K562 (cell line): ENCODE measurements at regions not wholly inside any gene's neighbourhood (a gene's known extent, or its start where the extent isn't known, plus 50 kb on each side); places are given as distances from the start of the nearest gene placed in this dataset.

ENCODE experiments used
- ATAC-seq: fragments of 200-7000 bp; cut with Tn5 transposase; 3 replicates; pipeline ENCODE4 v1.9.1; 2020; ENCODE audit warnings: moderate library complexity
- BruUV-seq: library from RNA; stranded (reverse); fragments of 400-500 nt; replicated peaks from 2 replicates; lab custom pipeline; 2021; lab: Mats Ljungman, UMichigan
- CTCF ChIA-PET: fragments of 300-600 bp; formaldehyde crosslinking; extraction: SDS; loops from one replicate; lab custom pipeline; 2021; ENCODE audit warnings: low intra/inter-chr PET ratio; lab: Yijun Ruan, JAX
- POLR2A ChIA-PET: fragments of 300-600, 350-650 bp; sonication (Branson Sonifier 250); formaldehyde crosslinking; extraction: SDS; loops from one replicate; lab custom pipeline; 2021; ENCODE audit warnings: antibody characterized with exemption, inconsistent platforms; lab: Yijun Ruan, JAX
- DNase-seq, 4 experiments: peaks; one replicate each; pipeline versions ENCODE4 v3.0.0 to v3.0.0-alpha.2; 2011 to 2018; ENCODE audit warnings: low spot score in 3 of 4, mixed read lengths in 3 of 4; ENCODE audit errors: extremely low read depth in 1 of 4
- FAIRE-seq: peaks from 2 replicates; lab custom pipeline; 2011; peaks lifted over from hg19 to GRCh38; lab: Jason Lieb, UNC
- H2AFZ ChIP-seq: 2 replicates; pipeline ENCODE4 v1.6.0; 2011; ENCODE audit warnings: low read depth, low read length, control low read depth, inconsistent platforms
- H3K27ac ChIP-seq: fragments of 200-600 bp; 3 replicates; pipeline ENCODE4 v1.8.0; 2011; ENCODE audit warnings: low read depth, mild to moderate bottlenecking, control low read depth, inconsistent platforms, low read length, moderate library complexity, mixed read lengths; ENCODE audit errors: extremely low read depth
- H3K27me3 ChIP-seq, 2 experiments: fragments of 300-600 bp in 1 of 2; 2 replicates in 1 of 2; 3 replicates in 1 of 2; pipeline versions ENCODE4 v1.6.0 to v1.8.0; 2011; ENCODE audit warnings: inconsistent platforms in 2 of 2, low read length in 2 of 2, mild to moderate bottlenecking in 1 of 2, mixed read lengths in 1 of 2, moderate library complexity in 1 of 2; ENCODE audit not compliant: control insufficient read depth in 2 of 2, insufficient read depth in 2 of 2
- H3K36me3 ChIP-seq: fragments of 300-600 bp; 3 replicates; pipeline ENCODE4 v1.8.0; 2011; ENCODE audit warnings: mild to moderate bottlenecking, low read length, inconsistent platforms; ENCODE audit not compliant: control insufficient read depth, insufficient read depth
- H3K4me1 ChIP-seq, 2 experiments: fragments of 200-600 bp in 1 of 2; replicated peaks in 1 of 2; 2 replicates in 1 of 2; 3 replicates in 1 of 2; pipeline versions ENCODE4 v1.5.1 to v1.8.0; 2011; ENCODE audit warnings: inconsistent platforms in 2 of 2, low read length in 2 of 2, mild to moderate bottlenecking in 1 of 2, mixed read lengths in 1 of 2, moderate library complexity in 1 of 2; ENCODE audit not compliant: control insufficient read depth in 2 of 2, insufficient read depth in 2 of 2
- H3K4me2 ChIP-seq: 2 replicates; pipeline ENCODE4 v1.6.1; 2011; ENCODE audit warnings: low read length, control low read depth, inconsistent platforms, mixed read lengths; ENCODE audit not compliant: insufficient read depth
- H3K4me3 ChIP-seq: fragments of 200-600 bp; sonication (generic), shearing (Covaris generic); 2 replicates; pipeline ENCODE4 v1.5.1; 2016; ENCODE audit warnings: control low read depth, inconsistent platforms
- H3K79me2 ChIP-seq: fragments of 200-600 bp; 3 replicates; pipeline ENCODE4 v1.8.0; 2011; ENCODE audit warnings: low read length, inconsistent platforms; ENCODE audit not compliant: control insufficient read depth, insufficient read depth
- H3K9ac ChIP-seq, 2 experiments: 2 replicates each; pipeline versions ENCODE4 v1.6.0 to v1.6.1; 2011; ENCODE audit warnings: low read depth in 2 of 2, low read length in 2 of 2, control low read depth in 1 of 2, inconsistent platforms in 1 of 2, mild to moderate bottlenecking in 1 of 2, mixed read lengths in 1 of 2; ENCODE audit not compliant: insufficient read depth in 1 of 2
- H3K9me1 ChIP-seq: one replicate; pipeline ENCODE4 v1.6.0; 2011; ENCODE audit warnings: inconsistent platforms, mild to moderate bottlenecking, low read length, moderate library complexity; ENCODE audit not compliant: control insufficient read depth, insufficient read depth
- H3K9me3 ChIP-seq: replicated peaks from 2 replicates; pipeline ENCODE4 v1.5.1; 2011; ENCODE audit warnings: low read depth, low read length, inconsistent platforms; ENCODE audit not compliant: control insufficient read depth, insufficient read depth
- H4K20me1 ChIP-seq: replicated peaks from 2 replicates; pipeline ENCODE4 v1.6.1; 2011; ENCODE audit warnings: low read length, inconsistent platforms, mixed read lengths; ENCODE audit not compliant: control insufficient read depth, insufficient read depth
- CEBPB ChIP-seq: fragments of 450-650 bp; IDR thresholded peaks from 2 replicates; pipeline ENCODE4 v1.6.1; 2016; ENCODE audit warnings: missing genetic modification characterization, missing compliant biosample characterization
- MCM7 ChIP-seq, 2 experiments: fragments of 450-650 bp; IDR thresholded peaks; 2 replicates each; pipeline ENCODE4 v1.6.1; 2016 to 2018
- MYBL2 ChIP-seq, 2 experiments: fragments of 450-650 bp in 1 of 2; sonication (generic) in 1 of 2; formaldehyde crosslinking in 1 of 2; IDR thresholded peaks; 2 replicates each; pipeline versions ENCODE4 v1.6.1 to v1.8.1; 2017 to 2022; ENCODE audit warnings: borderline replicate concordance in 1 of 2, inconsistent platforms in 1 of 2, low read depth in 1 of 2, mild to moderate bottlenecking in 1 of 2, missing genetic modification reagents in 1 of 2, moderate library complexity in 1 of 2
- PCBP2 ChIP-seq: fragments of 200-400 bp; formaldehyde crosslinking; IDR thresholded peaks from 2 replicates; pipeline ENCODE4 v1.6.1; 2018; ENCODE audit warnings: low read length, low read depth, mild to moderate bottlenecking, moderate library complexity; ENCODE audit not compliant: poor library complexity, severe bottlenecking
- SAP30 ChIP-seq: fragments of 200-600 bp; sonication (generic); IDR thresholded peaks from 2 replicates; pipeline ENCODE4 v1.6.1; 2012; ENCODE audit warnings: borderline replicate concordance, low read depth, mild to moderate bottlenecking, moderate library complexity, low read length, control low read depth, inconsistent platforms; ENCODE audit not compliant: insufficient read depth, poor library complexity, severe bottlenecking
- TFAM ChIP-seq: fragments of 250-450 bp; sonication (Bioruptor Pico); conservative IDR thresholded peaks from 2 replicates; pipeline ENCODE4 v1.5.0; 2021; ENCODE audit warnings: mild to moderate bottlenecking, moderate library complexity
- ZBTB1 ChIP-seq: sonication (generic); formaldehyde crosslinking; IDR thresholded peaks from 2 replicates; pipeline ENCODE4 v1.8.1; 2023; ENCODE audit warnings: missing genetic modification reagents, low read depth, mild to moderate bottlenecking, borderline replicate concordance
- ZFP36 ChIP-seq: fragments of 150-350 bp; IDR thresholded peaks from 2 replicates; pipeline ENCODE4 v1.6.1; 2018; ENCODE audit warnings: low read length, low read depth; ENCODE audit not compliant: partially characterized antibody
- ZKSCAN3 ChIP-seq: fragments of 250-450 bp; sonication (Bioruptor Pico); IDR thresholded peaks from 2 replicates; pipeline ENCODE4 v1.4.0; 2020
- ZKSCAN8 ChIP-seq: fragments of 200-800 bp; sonication (Bioruptor generic); IDR thresholded peaks from 2 replicates; pipeline ENCODE4 v1.6.1; 2016; ENCODE audit warnings: missing genetic modification characterization, missing compliant biosample characterization
- ZNF699 ChIP-seq: fragments of 250-450 bp; sonication (Bioruptor Pico); IDR thresholded peaks from 2 replicates; pipeline ENCODE4 v1.8.0; 2021; ENCODE audit warnings: mild to moderate bottlenecking, moderate library complexity; ENCODE audit not compliant: insufficient replicate concordance
- ZZZ3 ChIP-seq: fragments of 450-650 bp; IDR thresholded peaks from 2 replicates; pipeline ENCODE4 v1.6.1; 2016; ENCODE audit warnings: antibody characterized with exemption, mild to moderate bottlenecking, moderate library complexity
- WGBS: fragments of 100-300 bp; shearing (Covaris generic); methylation state at CpG from one replicate; pipeline ENCODE4 v1.1.6; 2016; ENCODE audit warnings: low coverage, mixed read lengths; ENCODE audit not compliant: insufficient coverage; ENCODE audit errors: missing lambda C conversion rate; 5-methylcytosine and 5-hydroxymethylcytosine counted together
- in situ Hi-C: fragments of 300-500 bp; cut with MboI; formaldehyde crosslinking; loops from 4 replicates; pipeline ENCODE4 v1.15.0; 2018; ENCODE audit warnings: inconsistent platforms, mixed read lengths
- intact Hi-C: fragments of 100-400 bp; cut with micrococcal nuclease; formaldehyde crosslinking; loops from 2 replicates; pipeline ENCODE4 v1.14.2; 2022
- TF ChIP-seq, protein P1 (sequence below): fragments of 250-450 bp; sonication (Bioruptor Pico); IDR thresholded peaks from 2 replicates; pipeline ENCODE4 v1.9.0; 2021; ENCODE audit warnings: mild to moderate bottlenecking, inconsistent platforms
- TF ChIP-seq, protein P2 (sequence below), 2 experiments: fragments of 450-650 bp in 1 of 2; sonication (generic) in 1 of 2; formaldehyde crosslinking in 1 of 2; IDR thresholded peaks in 1 of 2; conservative IDR thresholded peaks in 1 of 2; 2 replicates each; pipeline versions ENCODE4 v1.6.1 to v1.8.1; 2016 to 2023; ENCODE audit warnings: mild to moderate bottlenecking in 2 of 2, moderate library complexity in 2 of 2, inconsistent platforms in 1 of 2, missing genetic modification reagents in 1 of 2

- H4K20me1 ChIP-seq: no peaks in the 10 kb centered on the region
- DNase-seq: no peak
- no peaks in the 10 kb centered on the region for H3K9me3 ChIP-seq
- WGBS: 0% methylated on average over 2 of the region's 2 CpGs
- FAIRE-seq: no peak
- no peaks in the 10 kb centered on the region for H3K27me3 ChIP-seq
- H3K4me3 ChIP-seq: no peak overlapping the region
- no peaks in the 10 kb centered on the region for H3K4me1 ChIP-seq
- in situ Hi-C loops (no loop called here), intact Hi-C loops (no loop called here)
- ATAC-seq: no peak
- H3K9me1 ChIP-seq: no peaks in the 10 kb centered on the region
- H3K27ac ChIP-seq: no peak overlapping the region
- BruUV-seq: no TSS peak
- H3K36me3 ChIP-seq: no peaks in the 10 kb centered on the region
- no peaks in the 10 kb centered on the region for H3K79me2 ChIP-seq
- no peak overlapping the region for H3K4me2 ChIP-seq
- ChIA-PET CTCF (no interaction called here), POLR2A (no interaction called here)
- no peak overlapping the region for H2AFZ ChIP-seq
- no peak overlapping the region for H3K9ac ChIP-seq
- TF ChIP-seq CEBPB (tag): no peak
- TF ChIP-seq ZBTB1 (CRISPR knock-in tag): no peak
- TF ChIP-seq ZKSCAN8 (CRISPR knock-in tag): no peak
- no peak for TF ChIP-seq MCM7 (IDR thresholded peaks at IDR 0.05)
- no peak for TF ChIP-seq ZFP36
- no peak for TF ChIP-seq TFAM (CRISPR knock-in tag)
- TF ChIP-seq MYBL2 (IDR thresholded peaks at IDR 0.05; ENCODE audit: low read depth): no peak
- no peak for TF ChIP-seq MYBL2 (CRISPR knock-in tag; IDR thresholded peaks at IDR 0.05; ENCODE audit: borderline replicate concordance)
- TF ChIP-seq, protein P1, sequence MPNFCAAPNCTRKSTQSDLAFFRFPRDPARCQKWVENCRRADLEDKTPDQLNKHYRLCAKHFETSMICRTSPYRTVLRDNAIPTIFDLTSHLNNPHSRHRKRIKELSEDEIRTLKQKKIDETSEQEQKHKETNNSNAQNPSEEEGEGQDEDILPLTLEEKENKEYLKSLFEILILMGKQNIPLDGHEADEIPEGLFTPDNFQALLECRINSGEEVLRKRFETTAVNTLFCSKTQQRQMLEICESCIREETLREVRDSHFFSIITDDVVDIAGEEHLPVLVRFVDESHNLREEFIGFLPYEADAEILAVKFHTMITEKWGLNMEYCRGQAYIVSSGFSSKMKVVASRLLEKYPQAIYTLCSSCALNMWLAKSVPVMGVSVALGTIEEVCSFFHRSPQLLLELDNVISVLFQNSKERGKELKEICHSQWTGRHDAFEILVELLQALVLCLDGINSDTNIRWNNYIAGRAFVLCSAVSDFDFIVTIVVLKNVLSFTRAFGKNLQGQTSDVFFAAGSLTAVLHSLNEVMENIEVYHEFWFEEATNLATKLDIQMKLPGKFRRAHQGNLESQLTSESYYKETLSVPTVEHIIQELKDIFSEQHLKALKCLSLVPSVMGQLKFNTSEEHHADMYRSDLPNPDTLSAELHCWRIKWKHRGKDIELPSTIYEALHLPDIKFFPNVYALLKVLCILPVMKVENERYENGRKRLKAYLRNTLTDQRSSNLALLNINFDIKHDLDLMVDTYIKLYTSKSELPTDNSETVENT: no peak
- no peak for TF ChIP-seq SAP30
- no peak for TF ChIP-seq PCBP2
- no peak for TF ChIP-seq ZNF699 (CRISPR knock-in tag)
- no peak for TF ChIP-seq ZKSCAN3 (CRISPR knock-in tag)
- TF ChIP-seq, protein P2, sequence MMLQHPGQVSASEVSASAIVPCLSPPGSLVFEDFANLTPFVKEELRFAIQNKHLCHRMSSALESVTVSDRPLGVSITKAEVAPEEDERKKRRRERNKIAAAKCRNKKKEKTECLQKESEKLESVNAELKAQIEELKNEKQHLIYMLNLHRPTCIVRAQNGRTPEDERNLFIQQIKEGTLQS (IDR thresholded peaks at IDR 0.05): no peak
- TF ChIP-seq, protein P2 (CRISPR knock-in tag; conservative IDR thresholded peaks at IDR 0.05): no peak
- no peak for TF ChIP-seq ZZZ3
These were observed 305.9 kb upstream of the ITGA1 start for GRCh38 chr5:52481851-52482250.
